ENCODE measurements at regions not wholly inside any gene's neighbourhood (a gene's known extent, or its start where the extent isn't known, plus 50 kb on each side); places are given as distances from the start of the nearest gene placed in this dataset.

GRCh38 chr2:74036010-74036409 lies 51.3 kb downstream of the TET3 start:
- TF ChIP-seq CTCF (conservative IDR thresholded peaks at IDR 0.05; ENCODE audit: low read depth, low read length): no peak
- DNase-seq (ENCODE audit: low read depth): no peak

GRCh38 chr2:74036450-74037195 lies 51.9 kb downstream of the TET3 start:
- no peak overlapping the region for H3K4me3 ChIP-seq (ENCODE audit: low read length)
- DNase-seq (ENCODE audit: low read depth): no peak
- TF ChIP-seq CTCF (conservative IDR thresholded peaks at IDR 0.05; ENCODE audit: low read depth, low read length): no peak

More at GRCh38 chr2:74036010-74036409, 51.3 kb downstream of the TET3 start:
- H3K4me3 ChIP-seq (ENCODE audit: low read length): no peak overlapping the region

GRCh38 chr2:74037379-74037860 lies 52.7 kb downstream of the TET3 start:
- H3K4me3 ChIP-seq (ENCODE audit: low read length): no peak overlapping the region
- no peak for DNase-seq (ENCODE audit: low read depth)
- TF ChIP-seq CTCF (conservative IDR thresholded peaks at IDR 0.05; ENCODE audit: low read depth, low read length): no peak

GRCh38 chr2:74039611-74040010 lies 54.9 kb downstream of the TET3 start:
- no peak overlapping the region for H3K4me3 ChIP-seq (ENCODE audit: low read length)
- DNase-seq (ENCODE audit: low read depth): no peak
- TF ChIP-seq CTCF (conservative IDR thresholded peaks at IDR 0.05; ENCODE audit: low read depth, low read length): no peak

GRCh38 chr2:74041182-74041581 lies 56.5 kb downstream of the TET3 start:
- H3K4me3 ChIP-seq (ENCODE audit: low read length): no peak overlapping the region
- DNase-seq (ENCODE audit: low read depth): no peak
- no peak for TF ChIP-seq CTCF (conservative IDR thresholded peaks at IDR 0.05; ENCODE audit: low read depth, low read length)

- TF ChIP-seq CTCF (conservative IDR thresholded peaks at IDR 0.05; ENCODE audit: low read depth, low read length): no peak
- DNase-seq (ENCODE audit: low read depth): no peak
- H3K4me3 ChIP-seq (ENCODE audit: low read length): no peak overlapping the region
Observed at GRCh38 chr2:74041726-74042125, 57.0 kb downstream of the TET3 start.

- no peak overlapping the region for H3K4me3 ChIP-seq (ENCODE audit: low read length)
- no peak for DNase-seq (ENCODE audit: low read depth)
- no peak for TF ChIP-seq CTCF (conservative IDR thresholded peaks at IDR 0.05; ENCODE audit: low read depth, low read length)
Observed at GRCh38 chr2:74042606-74043005, 57.9 kb downstream of the TET3 start.

Data from retinal pigment epithelial cell (primary cell).